Transverse colon (tissue), 4 donors: ENCODE measurements at regions not wholly inside any gene's neighbourhood (a gene's known extent, or its start where the extent isn't known, plus 50 kb on each side); places are given as distances from the start of the nearest gene placed in this dataset.

Source experiments
- DNase-seq: peaks from one replicate; pipeline ENCODE4 v3.0.0-alpha.2; 2019
- H3K27ac ChIP-seq, 4 donors: fragments of 200-600 bp; sonication (generic); 2 replicates each; pipeline ENCODE4 v1.5.1; 2016 to 2018; ENCODE audit warnings: inconsistent platforms in 4 of 4
- H3K27me3 ChIP-seq: fragments of 200-600 bp; sonication (generic); 2 replicates; pipeline ENCODE4 v1.5.1; 2017; ENCODE audit warnings: inconsistent platforms
- H3K36me3 ChIP-seq, 4 donors: fragments of 200-600 bp; sonication (generic); 2 replicates each; pipeline ENCODE4 v1.5.1; 2017 to 2019; ENCODE audit warnings: inconsistent platforms in 4 of 4
- H3K4me1 ChIP-seq, 4 donors: fragments of 200-600 bp; sonication (generic); 2 replicates each; pipeline ENCODE4 v1.5.1; 2017 to 2020; ENCODE audit warnings: inconsistent platforms in 4 of 4
- H3K4me3 ChIP-seq, 4 donors: fragments of 200-600 bp; sonication (generic); 1 replicate in 1 of 4; 2 replicates in 3 of 4; pipeline versions ENCODE4 v1.5.1 to v1.6.1; 2017 to 2019; ENCODE audit warnings: inconsistent platforms in 4 of 4
- H3K9me3 ChIP-seq, 2 donors: fragments of 200-600 bp; sonication (generic); 2 replicates each; pipeline ENCODE4 v1.5.1; 2017 to 2019; ENCODE audit warnings: inconsistent platforms in 2 of 2
- EP300 ChIP-seq: sonication (generic); formaldehyde crosslinking; IDR thresholded peaks from one replicate; pipeline ENCODE4 v1.6.1; 2017; ENCODE audit warnings: antibody characterized with exemption, low read depth
- POLR2A ChIP-seq: fragments of 450-650 bp; IDR thresholded peaks from one replicate; pipeline ENCODE4 v1.6.1; 2016; ENCODE audit warnings: antibody characterized with exemption, mild to moderate bottlenecking, moderate library complexity
- POLR2AphosphoS5 ChIP-seq, 3 donors: sonication (generic); formaldehyde crosslinking; IDR thresholded peaks; one replicate each; pipeline ENCODE4 v1.6.1; 2016; ENCODE audit warnings: antibody characterized with exemption in 3 of 3
- WGBS, 2 donors: methylation state at CpG; one replicate each; pipeline ENCODE4 v1.1.5; 2018; ENCODE audit warnings: low coverage in 1 of 2; 5-methylcytosine and 5-hydroxymethylcytosine counted together
- in situ Hi-C, 4 donors: fragments of 200-750 bp; cut with MboI; loops; one replicate each; pipeline versions ENCODE4 v1.15.0 to v1.15.1; 2017; ENCODE audit warnings: low sequenced_read_pairs in 3 of 4, low pct_ligation_motif_present in 1 of 4, low pct_unique_long_range_greater_than_20kb in 1 of 4
- intact Hi-C: fragments of 100-400 bp; cut with DNase I; formaldehyde crosslinking; loops from one replicate; pipeline ENCODE4 v1.15.1; 2023; ENCODE audit warnings: low total_unique reads
- TF ChIP-seq, protein P1 (sequence below), 5 experiments: fragments of 200-600 bp in 3 of 5; fragments of 450-650 bp in 2 of 5; sonication (generic) in 3 of 5; IDR thresholded peaks; 1 replicate in 2 of 5; 2 replicates in 3 of 5; pipeline ENCODE4 v1.5.1; 2016 to 2017; ENCODE audit warnings: antibody characterized with exemption in 5 of 5, inconsistent platforms in 3 of 5, mild to moderate bottlenecking in 2 of 5, moderate library complexity in 1 of 5

DNA sequence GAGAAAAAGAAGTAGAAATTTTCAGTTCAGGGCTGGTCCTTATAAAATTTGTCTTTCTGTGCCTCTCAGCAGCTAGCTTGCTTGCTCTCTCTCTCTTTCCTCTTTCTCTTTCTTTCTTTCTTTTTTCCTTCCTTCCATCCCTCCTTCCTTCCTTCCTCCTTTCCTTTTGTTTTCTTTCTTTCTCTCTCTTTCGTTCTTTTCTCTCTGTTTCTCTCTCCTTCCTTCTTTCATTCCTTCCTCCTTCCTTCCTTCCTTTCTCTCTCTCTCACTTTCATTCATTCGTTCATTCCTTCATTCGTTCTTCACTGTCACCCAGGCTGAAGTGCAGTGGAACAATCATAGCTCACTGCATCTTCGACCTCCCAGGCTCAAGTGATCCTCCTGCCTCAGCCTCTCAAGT is 69.3 kb upstream of the CPOX start:
- intact Hi-C loops (no loop called here), in situ Hi-C loops (no loop called here)
- H3K27me3 ChIP-seq: peaks cover 3% of the 10 kb centered on the region
- no peak for DNase-seq
- H3K4me3 ChIP-seq: no peak overlapping the region
- H3K36me3 ChIP-seq: no peaks in the 10 kb centered on the region
- H3K9me3 ChIP-seq: no peaks in the 10 kb centered on the region
- 79 to 90% methylated on average over 3 to 4 of the region's 4 CpGs for WGBS, 2 donors
- no peak overlapping the region for H3K27ac ChIP-seq
- no peaks in the 10 kb centered on the region for H3K4me1 ChIP-seq
- TF ChIP-seq, protein P1, sequence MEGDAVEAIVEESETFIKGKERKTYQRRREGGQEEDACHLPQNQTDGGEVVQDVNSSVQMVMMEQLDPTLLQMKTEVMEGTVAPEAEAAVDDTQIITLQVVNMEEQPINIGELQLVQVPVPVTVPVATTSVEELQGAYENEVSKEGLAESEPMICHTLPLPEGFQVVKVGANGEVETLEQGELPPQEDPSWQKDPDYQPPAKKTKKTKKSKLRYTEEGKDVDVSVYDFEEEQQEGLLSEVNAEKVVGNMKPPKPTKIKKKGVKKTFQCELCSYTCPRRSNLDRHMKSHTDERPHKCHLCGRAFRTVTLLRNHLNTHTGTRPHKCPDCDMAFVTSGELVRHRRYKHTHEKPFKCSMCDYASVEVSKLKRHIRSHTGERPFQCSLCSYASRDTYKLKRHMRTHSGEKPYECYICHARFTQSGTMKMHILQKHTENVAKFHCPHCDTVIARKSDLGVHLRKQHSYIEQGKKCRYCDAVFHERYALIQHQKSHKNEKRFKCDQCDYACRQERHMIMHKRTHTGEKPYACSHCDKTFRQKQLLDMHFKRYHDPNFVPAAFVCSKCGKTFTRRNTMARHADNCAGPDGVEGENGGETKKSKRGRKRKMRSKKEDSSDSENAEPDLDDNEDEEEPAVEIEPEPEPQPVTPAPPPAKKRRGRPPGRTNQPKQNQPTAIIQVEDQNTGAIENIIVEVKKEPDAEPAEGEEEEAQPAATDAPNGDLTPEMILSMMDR (IDR thresholded peaks at IDR 0.05): no peak
- TF ChIP-seq POLR2A: no peak
- TF ChIP-seq POLR2AphosphoS5 (IDR thresholded peaks at IDR 0.05): no peak
- no peak for TF ChIP-seq EP300

DNA sequence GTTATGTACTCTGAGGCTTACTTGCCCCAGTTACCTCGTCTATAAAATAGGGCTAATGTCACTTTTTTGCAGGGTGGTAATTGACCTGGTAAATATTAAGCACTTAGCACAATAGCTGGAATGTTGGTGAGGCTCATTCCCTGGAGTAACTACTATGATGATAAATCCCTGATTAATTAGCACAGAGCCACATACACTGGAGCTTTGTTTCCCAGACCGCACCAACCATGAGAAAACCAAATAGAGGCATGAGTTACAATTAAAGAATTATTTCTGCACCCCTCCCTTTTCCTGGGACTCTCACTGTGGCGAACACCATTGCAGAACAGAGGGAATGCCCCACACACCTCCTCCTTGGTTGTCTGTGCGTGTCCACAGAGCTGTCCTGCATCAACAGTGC is 76.6 kb upstream of the CPOX start:
- H3K9me3 ChIP-seq: no peaks in the 10 kb centered on the region
- no peak for DNase-seq
- no peak overlapping the region for H3K27ac ChIP-seq
- in situ Hi-C loops: no loop called here
- no peaks in the 10 kb centered on the region for H3K27me3 ChIP-seq
- no peaks in the 10 kb centered on the region for H3K4me1 ChIP-seq
- no peak overlapping the region for H3K4me3 ChIP-seq
- WGBS, 2 donors: 56 to 74% methylated on average over 2 to 4 of the region's 4 CpGs
- intact Hi-C loops: no loop called here
- H3K36me3 ChIP-seq: no peaks in the 10 kb centered on the region
- TF ChIP-seq, protein P1 (IDR thresholded peaks at IDR 0.05): no peak
- TF ChIP-seq POLR2AphosphoS5 (IDR thresholded peaks at IDR 0.05) (no peak), POLR2A (no peak), EP300 (no peak)

DNA sequence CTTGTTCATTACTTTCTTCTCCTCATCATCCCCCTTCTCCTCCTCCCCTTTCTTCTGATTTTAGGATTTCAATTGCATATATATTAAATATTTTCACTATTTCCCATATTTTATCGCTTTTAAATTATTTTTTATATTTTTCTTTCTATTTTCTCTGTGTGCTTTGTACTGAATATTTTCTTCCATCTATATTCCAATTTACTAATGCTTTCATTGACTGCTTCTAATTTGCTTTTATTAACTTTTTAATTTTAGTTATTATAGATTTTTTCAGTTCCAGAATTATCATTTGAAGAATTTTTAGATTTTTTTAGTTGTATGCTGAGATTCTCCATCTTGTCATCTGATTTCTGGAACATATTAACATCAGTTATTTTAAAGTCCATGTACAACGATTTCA is 83.2 kb upstream of the ST3GAL6 start:
- no peaks in the 10 kb centered on the region for H3K4me1 ChIP-seq
- no peak for DNase-seq
- H3K27ac ChIP-seq: no peak overlapping the region
- in situ Hi-C loops: no loop called here
- WGBS, 2 donors: 78 to 81% methylated on average over 2 of the region's 2 CpGs
- intact Hi-C loops: no loop called here
- H3K27me3 ChIP-seq: no peaks in the 10 kb centered on the region
- H3K36me3 ChIP-seq: no peaks in the 10 kb centered on the region
- TF ChIP-seq, protein P1 (IDR thresholded peaks at IDR 0.05): no peak
- TF ChIP-seq POLR2A: no peak
- no peak for TF ChIP-seq EP300
- no peak for TF ChIP-seq POLR2AphosphoS5 (IDR thresholded peaks at IDR 0.05)
- H3K9me3 ChIP-seq: no peaks in the 10 kb centered on the region
- no peak overlapping the region for H3K4me3 ChIP-seq

DNA sequence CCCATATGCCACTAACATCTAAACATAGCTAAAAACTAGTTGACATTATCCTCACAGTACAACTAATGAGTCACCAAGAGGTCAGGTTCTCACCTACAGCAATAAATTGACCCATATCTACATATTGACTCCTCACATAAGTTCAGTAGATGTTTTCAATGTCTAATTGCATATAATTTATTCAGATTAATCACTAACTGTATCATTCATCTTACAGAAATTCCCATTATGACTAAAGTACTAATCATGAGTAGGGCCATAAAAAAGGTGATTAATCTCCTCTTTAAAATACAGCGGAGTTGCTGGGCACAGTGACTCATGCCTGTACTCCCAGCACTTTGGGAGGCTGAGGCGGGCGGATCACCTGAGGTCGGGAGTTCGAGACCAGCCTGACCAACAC is 82.4 kb upstream of the ST3GAL6 start:
- intact Hi-C loops: no loop called here
- Histone ChIP-seq H3K4me1 (no peaks in the 10 kb centered on the region), H3K4me3 (no peak overlapping the region), H3K9me3 (no peaks in the 10 kb centered on the region), H3K27ac (no peak overlapping the region), H3K36me3 (no peaks in the 10 kb centered on the region), H3K27me3 (no peaks in the 10 kb centered on the region)
- 96 to 100% methylated on average over 1 to 5 of the region's 5 CpGs for WGBS, 2 donors
- TF ChIP-seq POLR2AphosphoS5 (IDR thresholded peaks at IDR 0.05): no peak
- no peak for TF ChIP-seq EP300
- TF ChIP-seq POLR2A: no peak
- TF ChIP-seq, protein P1 (IDR thresholded peaks at IDR 0.05): no peak
- in situ Hi-C loops: no loop called here
- DNase-seq: no peak
